GM21360 (cell line): ENCODE measurements at regions not wholly inside any gene's neighbourhood (a gene's known extent, or its start where the extent isn't known, plus 50 kb on each side); places are given as distances from the start of the nearest gene placed in this dataset.

ENCODE experiments used
- ATAC-seq: cut with Tn5 transposase; IDR thresholded peaks from one replicate; pipeline ENCODE4 v1.9.1; 2021; ENCODE audit warnings: mild to moderate bottlenecking, moderate library complexity; ENCODE audit not compliant: unreplicated experiment

- ATAC-seq, result no peak
Observed at GRCh38 chr6:44701637-44702101, 314.2 kb downstream of the CDC5L start.

- no peak for ATAC-seq
Observed at GRCh38 chr6:44702292-44702691, 314.8 kb downstream of the CDC5L start.

GRCh38 chr6:44704240-44705150 lies 317.0 kb downstream of the CDC5L start:
- ATAC-seq, result no peak

GRCh38 chr6:44705596-44705995 lies 318.1 kb downstream of the CDC5L start:
- ATAC-seq, result no peak

GRCh38 chr6:44706011-44706410 lies 318.5 kb downstream of the CDC5L start:
- ATAC-seq, result no peak

GRCh38 chr6:44708208-44708607 lies 320.7 kb downstream of the CDC5L start:
- ATAC-seq, result no peak

- ATAC-seq, result no peak
Observed at GRCh38 chr6:44712353-44713111, 325.0 kb downstream of the CDC5L start.

GRCh38 chr6:44715188-44715587 lies 327.7 kb downstream of the CDC5L start:
- ATAC-seq, result no peak

- no peak for ATAC-seq
Observed at GRCh38 chr6:44715925-44716324, 328.4 kb downstream of the CDC5L start.

GRCh38 chr6:44717431-44717830 lies 329.9 kb downstream of the CDC5L start:
- no peak for ATAC-seq

GRCh38 chr6:44721954-44722578 lies 334.6 kb downstream of the CDC5L start:
- ATAC-seq, result no peak

GRCh38 chr6:44722736-44723135 lies 335.2 kb downstream of the CDC5L start:
- ATAC-seq, result no peak

GRCh38 chr6:44723439-44724197 lies 336.1 kb downstream of the CDC5L start:
- no peak for ATAC-seq

GRCh38 chr6:44725070-44725469 lies 337.6 kb downstream of the CDC5L start:
- no peak for ATAC-seq

GRCh38 chr6:44727651-44728630 lies 340.4 kb downstream of the CDC5L start:
- ATAC-seq, result no peak

GRCh38 chr6:44730771-44731391 lies 343.4 kb downstream of the CDC5L start:
- ATAC-seq, result no peak

GRCh38 chr6:44731485-44732095 lies 344.1 kb downstream of the CDC5L start:
- ATAC-seq, result no peak

GRCh38 chr6:44732243-44732642 lies 344.7 kb downstream of the CDC5L start:
- no peak for ATAC-seq

- no peak for ATAC-seq
Observed at GRCh38 chr6:44733126-44733525, 345.6 kb downstream of the CDC5L start.
